ENCODE measurements at regions not wholly inside any gene's neighbourhood (a gene's known extent, or its start where the extent isn't known, plus 50 kb on each side); places are given as distances from the start of the nearest gene placed in this dataset.

GRCh38 chr12:69105101-69105962 is 134.0 kb upstream of the CPSF6 start (continued):
- TF ChIP-seq EGR1 (IDR thresholded peaks at IDR 0.05; ENCODE audit: borderline replicate concordance in 1 of 2, low read depth in 2 of 2, low read length in 2 of 2) (no peak), ESRRA (IDR thresholded peaks at IDR 0.05; ENCODE audit: low read length) (no peak), NR2C1 (IDR thresholded peaks at IDR 0.05) (no peak), ATF7 (IDR thresholded peaks at IDR 0.05; ENCODE audit: low read depth) (no peak)

DNA sequence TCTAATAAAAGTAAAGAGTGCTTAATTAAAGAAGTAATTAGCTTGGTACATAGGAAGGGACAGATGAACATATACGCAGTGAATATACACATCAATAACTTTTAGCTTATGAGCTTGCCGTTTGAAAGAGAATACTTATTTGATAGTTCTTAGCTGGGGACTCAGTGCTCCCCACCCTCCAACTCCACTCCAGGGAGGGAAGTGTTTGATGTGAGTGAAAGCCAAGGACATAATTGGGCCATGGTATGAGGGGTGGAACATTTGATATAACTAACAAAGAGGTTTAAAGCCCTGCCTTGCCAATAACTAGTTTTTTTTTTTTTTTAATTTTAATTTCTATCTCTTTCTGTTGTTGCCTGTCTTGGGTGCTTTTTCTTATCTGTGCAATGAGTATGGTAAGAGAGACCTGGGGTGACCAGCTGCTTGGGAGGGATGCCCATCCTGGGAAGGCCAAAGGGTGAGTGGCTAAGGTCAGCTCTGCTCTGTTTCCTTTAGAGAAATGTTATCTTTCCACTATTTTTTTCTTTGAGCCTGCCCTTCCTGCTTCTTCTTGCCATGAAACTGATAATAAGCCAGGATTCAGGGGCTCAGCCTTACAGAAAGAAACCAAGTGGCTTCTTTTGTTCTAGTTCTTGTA is 132.8 kb upstream of the CPSF6 start:
- intact Hi-C loops (cut with micrococcal nuclease; ENCODE audit: unreplicated experiment) = no loop called here
- POLR2A ChIA-PET = no interaction called here
- in situ Hi-C loops (cut with MboI) = no loop called here

More for the DNA sequence above, 132.8 kb upstream of the CPSF6 start:
- H3K4me3 ChIP-seq = no peak overlapping the region
- DNase-seq (ENCODE audit: low read depth, low spot score) (no peak), FAIRE-seq (no peak), ATAC-seq (no peak)
- H3K36me3 ChIP-seq (ENCODE audit: control insufficient read depth in 2 of 2, insufficient read depth in 2 of 2, low read length in 1 of 2) = no peaks in the 10 kb centered on the region
- SMC1A ChIA-PET (ENCODE audit: uncharacterized antibody, unreplicated experiment) = no interaction called here
- no peak overlapping the region for H3K27ac ChIP-seq (ENCODE audit: control insufficient read depth, insufficient read depth)
- H3K4me2 ChIP-seq (ENCODE audit: control insufficient read depth, insufficient read depth) = no peak overlapping the region
- RAD21 ChIA-PET (ENCODE audit: unreplicated experiment) = no interaction called here
- TF ChIP-seq RB1 (IDR thresholded peaks at IDR 0.05; ENCODE audit: borderline replicate concordance) (no peak), BCL11A (IDR thresholded peaks at IDR 0.05; ENCODE audit: low read depth, low read length) (no peak), MLLT1 (IDR thresholded peaks at IDR 0.05) (no peak), SIX5 (IDR thresholded peaks at IDR 0.05; ENCODE audit: low read depth, low read length, severe bottlenecking) (no peak), NFYB (IDR thresholded peaks at IDR 0.05; ENCODE audit: insufficient read depth, low read depth, low read length) (no peak)
- 70% methylated on average over 2 of the region's 2 CpGs for whole genome bisulfite sequencing (ENCODE audit: insufficient coverage, insufficient replicate concordance, low lambda C conversion rate, missing lambda C conversion rate)
- H3K9me3 ChIP-seq (replicated peaks; ENCODE audit: control insufficient read depth, insufficient read depth, low read length) = no peaks in the 10 kb centered on the region
- no peak overlapping the region for H2AFZ ChIP-seq (ENCODE audit: control insufficient read depth, low read depth, low read length)
- CTCF ChIA-PET = interaction anchor here (0.6 kb wide), 1 partner anchor 886 kb away, joined by 3 read pairs; no protein-coding TSS in a partner anchor
- no peaks in the 10 kb centered on the region; a peak in 1 of 4 replicates for H3K27me3 ChIP-seq (replicated peaks in 1 of 2; ENCODE audit: control insufficient read depth in 2 of 2, insufficient read depth in 2 of 2, low read length in 1 of 2)
- no peaks in the 10 kb centered on the region for H3K79me2 ChIP-seq (ENCODE audit: control insufficient read depth, insufficient read depth, low read length)
- H3K4me1 ChIP-seq (ENCODE audit: control insufficient read depth, insufficient read depth, low read length) = no peaks in the 10 kb centered on the region
- H4K20me1 ChIP-seq (ENCODE audit: control insufficient read depth, insufficient read depth) = no peaks in the 10 kb centered on the region
- no peak overlapping the region for H3K9ac ChIP-seq (ENCODE audit: control insufficient read depth, insufficient read depth, low read length)
- no TSS peak for BruUV-seq (replicated peaks)
